Lower lobe of right lung (tissue), 2 donors: ENCODE measurements at regions not wholly inside any gene's neighbourhood (a gene's known extent, or its start where the extent isn't known, plus 50 kb on each side); places are given as distances from the start of the nearest gene placed in this dataset.

Experiments
- ATAC-seq, 2 donors: fragments of 200-7000 bp; cut with Tn5 transposase; one replicate each; pipeline ENCODE4 v1.9.1; 2020 to 2022; ENCODE audit warnings: mild to moderate bottlenecking in 2 of 2, moderate library complexity in 2 of 2
- DNase-seq: peaks from one replicate; pipeline ENCODE4 v3.0.0-alpha.2; 2020
- H3K27ac ChIP-seq: fragments of 200-600 bp; one replicate; pipeline ENCODE4 v1.8.0; 2022
- H3K27me3 ChIP-seq: fragments of 200-600 bp; one replicate; pipeline ENCODE4 v1.8.0; 2022; ENCODE audit warnings: low read depth
- H3K36me3 ChIP-seq: fragments of 200-600 bp; one replicate; pipeline ENCODE4 v1.8.0; 2022; ENCODE audit warnings: mild to moderate bottlenecking
- H3K4me1 ChIP-seq: fragments of 200-600 bp; one replicate; pipeline ENCODE4 v1.8.0; 2022
- H3K4me3 ChIP-seq: fragments of 200-600 bp; one replicate; pipeline ENCODE4 v1.8.0; 2022; ENCODE audit warnings: mild to moderate bottlenecking
- H3K9me3 ChIP-seq: fragments of 200-600 bp; one replicate; pipeline ENCODE4 v1.8.0; 2022
- CTCF ChIP-seq: fragments of 200-600 bp; IDR thresholded peaks from one replicate; pipeline ENCODE4 v1.8.0; 2022; ENCODE audit warnings: antibody characterized with exemption, mild to moderate bottlenecking
- intact Hi-C: fragments of 100-400 bp; cut with DNase I; formaldehyde crosslinking; loops from one replicate; pipeline ENCODE4 v1.11.0; 2022
- donor health status: DM: no; HTN: yes; CAD: no; lungs with severe emphysema.

GRCh38 chr13:50080911-50081678 is 65.9 kb downstream of the KCNRG start:
- intact Hi-C loops = loop anchor here (10.0 kb wide), 1 partner anchor 454 kb away; no protein-coding TSS in a partner anchor
- Histone ChIP-seq H3K9me3 (no peaks in the 10 kb centered on the region), H3K4me1 (peaks cover 55% of the 10 kb centered on the region), H3K36me3 (no peaks in the 10 kb centered on the region), H3K27ac (peak overlapping the region; percentile 73), H3K27me3 (no peaks in the 10 kb centered on the region), H3K4me3 (peak overlapping the region; percentile 73)
- ATAC-seq = peak; percentile 36 to 37
- no peak for TF ChIP-seq CTCF
- DNase-seq = peak; percentile 66

GRCh38 chr13:50081679-50082425 is 66.6 kb downstream of the KCNRG start:
- ATAC-seq (peak; percentile 94 to 96), DNase-seq (peak; percentile 97)
- intact Hi-C loops = loop anchor here (10.0 kb wide), 1 partner anchor 453 kb away; no protein-coding TSS in a partner anchor
- peak overlapping the region; percentile 73 for H3K4me3 ChIP-seq
- TF ChIP-seq CTCF = no peak
- no peaks in the 10 kb centered on the region for H3K27me3 ChIP-seq
- no peaks in the 10 kb centered on the region for H3K9me3 ChIP-seq
- H3K27ac ChIP-seq = peak overlapping the region; percentile 73
- H3K4me1 ChIP-seq = peaks cover 54% of the 10 kb centered on the region
- no peaks in the 10 kb centered on the region for H3K36me3 ChIP-seq

- Histone ChIP-seq H3K4me1 (peaks cover 48% of the 10 kb centered on the region), H3K4me3 (peak overlapping the region; percentile 73), H3K27me3 (no peaks in the 10 kb centered on the region), H3K27ac (peak overlapping the region; percentile 73), H3K36me3 (no peaks in the 10 kb centered on the region), H3K9me3 (no peaks in the 10 kb centered on the region)
- TF ChIP-seq CTCF = no peak
- peak; percentile 89 for ATAC-seq
- intact Hi-C loops = loop anchor here (10.0 kb wide), 1 partner anchor 452 kb away; no protein-coding TSS in a partner anchor
- peak; percentile 91 for DNase-seq
These were observed 67.4 kb downstream of the KCNRG start for GRCh38 chr13:50082426-50083281.

GRCh38 chr13:50085063-50085462 is 69.8 kb downstream of the KCNRG start:
- no peak overlapping the region for H3K4me3 ChIP-seq
- intact Hi-C loops = loop anchor here (10.0 kb wide), 1 partner anchor 450 kb away; no protein-coding TSS in a partner anchor
- no peak for ATAC-seq
- no peaks in the 10 kb centered on the region for H3K9me3 ChIP-seq
- no peak for DNase-seq
- H3K27me3 ChIP-seq = no peaks in the 10 kb centered on the region
- peak; percentile 60 for TF ChIP-seq CTCF
- no peaks in the 10 kb centered on the region for H3K36me3 ChIP-seq
- no peak overlapping the region for H3K27ac ChIP-seq
- peaks cover 29% of the 10 kb centered on the region for H3K4me1 ChIP-seq

GRCh38 chr13:50089633-50090032 is 74.4 kb downstream of the KCNRG start:
- intact Hi-C loops = loop anchor here (10.0 kb wide), 1 partner anchor 445 kb away; no protein-coding TSS in a partner anchor
- H3K36me3 ChIP-seq = no peaks in the 10 kb centered on the region
- no peaks in the 10 kb centered on the region for H3K9me3 ChIP-seq
- H3K4me3 ChIP-seq = no peak overlapping the region
- H3K27ac ChIP-seq = no peak overlapping the region
- H3K27me3 ChIP-seq = no peaks in the 10 kb centered on the region
- no peak for TF ChIP-seq CTCF
- peaks cover 22% of the 10 kb centered on the region for H3K4me1 ChIP-seq
- DNase-seq (no peak), ATAC-seq (no peak)
